Sigmoid colon (tissue), 3 donors: ENCODE measurements at regions not wholly inside any gene's neighbourhood (a gene's known extent, or its start where the extent isn't known, plus 50 kb on each side); places are given as distances from the start of the nearest gene placed in this dataset.
"Not testable (repeated sequence)": the region's sequence is repeated elsewhere in the genome, so short reads cannot be mapped to it uniquely, and the experiment has no call there.

Experiments
- CTCF ChIP-seq, 4 experiments: fragments of 450-650 bp in 3 of 4; fragments of 200-600 bp in 1 of 4; IDR thresholded peaks; one replicate each; pipeline ENCODE4 v1.5.1; 2016 to 2019; ENCODE audit warnings: antibody characterized with exemption in 4 of 4, mild to moderate bottlenecking in 3 of 4, moderate library complexity in 2 of 4
- POLR2A ChIP-seq, 2 donors: fragments of 450-650 bp; IDR thresholded peaks; one replicate each; pipeline ENCODE4 v1.6.1; 2016; ENCODE audit warnings: antibody characterized with exemption in 2 of 2, mild to moderate bottlenecking in 2 of 2, moderate library complexity in 2 of 2

GRCh38 chr13:24597906-24598670, 82.1 kb upstream of the ATP12A start:
- not testable (repeated sequence) for TF ChIP-seq CTCF, POLR2A (IDR thresholded peaks at IDR 0.05)
